ENCODE measurements at regions not wholly inside any gene's neighbourhood (a gene's known extent, or its start where the extent isn't known, plus 50 kb on each side); places are given as distances from the start of the nearest gene placed in this dataset.
"Not testable (repeated sequence)": the region's sequence is repeated elsewhere in the genome, so short reads cannot be mapped to it uniquely, and the experiment has no call there.

- DNase-seq; H3K27me3 Mint-ChIP-seq; H3K27ac Mint-ChIP-seq; H3K36me3 Mint-ChIP-seq; H3K4me3 Mint-ChIP-seq; H3K4me1 Mint-ChIP-seq; H3K9me3 Mint-ChIP-seq; ATAC-seq (ENCODE audit: low read depth in 2 of 2): not testable (repeated sequence)
Measured at GRCh38 chr10:46645110-46645509, 66.2 kb downstream of the SYT15 start.

- H3K4me1 Mint-ChIP-seq; H3K27me3 Mint-ChIP-seq; ATAC-seq (ENCODE audit: low read depth in 2 of 2); DNase-seq; H3K9me3 Mint-ChIP-seq; H3K4me3 Mint-ChIP-seq; H3K36me3 Mint-ChIP-seq: not testable (repeated sequence)
- H3K27ac Mint-ChIP-seq, result peak overlapping the region in 1 of 6 donors; percentile 70
Measured at GRCh38 chr10:46646132-46646531, 67.2 kb downstream of the SYT15 start.

- DNase-seq; H3K36me3 Mint-ChIP-seq; H3K27ac Mint-ChIP-seq; ATAC-seq (ENCODE audit: low read depth in 2 of 2); H3K4me3 Mint-ChIP-seq; H3K9me3 Mint-ChIP-seq; H3K4me1 Mint-ChIP-seq; H3K27me3 Mint-ChIP-seq: not testable (repeated sequence)
Measured at GRCh38 chr10:46650967-46651366, 72.0 kb downstream of the SYT15 start.

GRCh38 chr10:46657437-46657836 is 78.5 kb downstream of the SYT15 start:
- not testable (repeated sequence) for ATAC-seq (ENCODE audit: low read depth in 2 of 2); H3K27ac Mint-ChIP-seq; H3K36me3 Mint-ChIP-seq; DNase-seq; H3K4me1 Mint-ChIP-seq; H3K4me3 Mint-ChIP-seq; H3K9me3 Mint-ChIP-seq; H3K27me3 Mint-ChIP-seq

- ATAC-seq (ENCODE audit: low read depth in 2 of 2); H3K36me3 Mint-ChIP-seq; H3K27ac Mint-ChIP-seq; H3K9me3 Mint-ChIP-seq; H3K4me1 Mint-ChIP-seq; H3K4me3 Mint-ChIP-seq; H3K27me3 Mint-ChIP-seq; DNase-seq: not testable (repeated sequence)
Measured at GRCh38 chr10:46660027-46660834, 81.3 kb downstream of the SYT15 start.

GRCh38 chr10:46660835-46661164 is 81.9 kb downstream of the SYT15 start:
- H3K27me3 Mint-ChIP-seq, H3K4me1 Mint-ChIP-seq: not testable (repeated sequence)

GRCh38 chr10:46665536-46665935 is 86.6 kb downstream of the SYT15 start:
- ATAC-seq (ENCODE audit: low read depth in 2 of 2), result not testable (repeated sequence)

More at GRCh38 chr10:46660835-46661164, 81.9 kb downstream of the SYT15 start:
- not testable (repeated sequence) for H3K27ac Mint-ChIP-seq; H3K36me3 Mint-ChIP-seq; H3K9me3 Mint-ChIP-seq; H3K4me3 Mint-ChIP-seq; ATAC-seq (ENCODE audit: low read depth in 2 of 2); DNase-seq

GRCh38 chr10:46668357-46668997 is 89.5 kb downstream of the SYT15 start:
- H3K4me3 Mint-ChIP-seq; DNase-seq; H3K36me3 Mint-ChIP-seq; ATAC-seq (ENCODE audit: low read depth in 2 of 2); H3K27me3 Mint-ChIP-seq; H3K9me3 Mint-ChIP-seq; H3K27ac Mint-ChIP-seq; H3K4me1 Mint-ChIP-seq: not testable (repeated sequence)

More at GRCh38 chr10:46665536-46665935, 86.6 kb downstream of the SYT15 start:
- H3K27ac Mint-ChIP-seq, H3K36me3 Mint-ChIP-seq, H3K9me3 Mint-ChIP-seq, H3K4me1 Mint-ChIP-seq, H3K4me3 Mint-ChIP-seq, H3K27me3 Mint-ChIP-seq, DNase-seq: not testable (repeated sequence)

- not testable (repeated sequence) for H3K4me1 Mint-ChIP-seq; H3K27me3 Mint-ChIP-seq; ATAC-seq (ENCODE audit: low read depth in 2 of 2); H3K9me3 Mint-ChIP-seq; H3K27ac Mint-ChIP-seq; H3K36me3 Mint-ChIP-seq; H3K4me3 Mint-ChIP-seq; DNase-seq
Measured at GRCh38 chr10:46677836-46678435, 99.0 kb downstream of the SYT15 start.

- DNase-seq; ATAC-seq (ENCODE audit: low read depth in 2 of 2); H3K27ac Mint-ChIP-seq; H3K36me3 Mint-ChIP-seq; H3K9me3 Mint-ChIP-seq; H3K27me3 Mint-ChIP-seq; H3K4me3 Mint-ChIP-seq; H3K4me1 Mint-ChIP-seq: not testable (repeated sequence)
Measured at GRCh38 chr10:46691397-46691796, 112.5 kb downstream of the SYT15 start.

GRCh38 chr10:46693218-46693617 is 114.3 kb downstream of the SYT15 start:
- not testable (repeated sequence) for ATAC-seq (ENCODE audit: low read depth in 2 of 2); H3K27me3 Mint-ChIP-seq; H3K4me3 Mint-ChIP-seq

GRCh38 chr10:46717264-46717663 is 138.3 kb downstream of the SYT15 start:
- not testable (repeated sequence) for H3K9me3 Mint-ChIP-seq; H3K36me3 Mint-ChIP-seq; H3K27me3 Mint-ChIP-seq; ATAC-seq (ENCODE audit: low read depth in 2 of 2); H3K27ac Mint-ChIP-seq; H3K4me1 Mint-ChIP-seq; H3K4me3 Mint-ChIP-seq; DNase-seq

More at GRCh38 chr10:46693218-46693617, 114.3 kb downstream of the SYT15 start:
- not testable (repeated sequence) for H3K9me3 Mint-ChIP-seq, H3K27ac Mint-ChIP-seq, H3K4me1 Mint-ChIP-seq, DNase-seq, H3K36me3 Mint-ChIP-seq

GRCh38 chr10:46718014-46718413 is 139.1 kb downstream of the SYT15 start:
- not testable (repeated sequence) for DNase-seq; H3K27ac Mint-ChIP-seq; H3K4me3 Mint-ChIP-seq; H3K9me3 Mint-ChIP-seq; H3K27me3 Mint-ChIP-seq; ATAC-seq (ENCODE audit: low read depth in 2 of 2); H3K36me3 Mint-ChIP-seq; H3K4me1 Mint-ChIP-seq

- not testable (repeated sequence) for ATAC-seq (ENCODE audit: low read depth in 2 of 2); H3K9me3 Mint-ChIP-seq; DNase-seq; H3K36me3 Mint-ChIP-seq; H3K4me1 Mint-ChIP-seq; H3K27ac Mint-ChIP-seq; H3K4me3 Mint-ChIP-seq
- H3K27me3 Mint-ChIP-seq, result peaks cover 0 to 12% (median 0%) of the 10 kb centered on the region in 3 donors
Measured at GRCh38 chr10:46720386-46720785, 141.5 kb downstream of the SYT15 start.
